ENCODE measurements at regions not wholly inside any gene's neighbourhood (a gene's known extent, or its start where the extent isn't known, plus 50 kb on each side); places are given as distances from the start of the nearest gene placed in this dataset.

- H3K27me3 Mint-ChIP-seq (ENCODE audit: low read depth) = no peaks in the 10 kb centered on the region
- H3K36me3 Mint-ChIP-seq (ENCODE audit: low read depth) = no peaks in the 10 kb centered on the region
- H3K4me1 Mint-ChIP-seq (ENCODE audit: low read depth) = no peaks in the 10 kb centered on the region
- intact Hi-C loops (cut with micrococcal nuclease) = no loop called here
- DNase-seq (ENCODE audit: low spot score) = no peak
- H3K27ac Mint-ChIP-seq = no peak overlapping the region
- H3K4me3 Mint-ChIP-seq (ENCODE audit: low read depth) = no peak overlapping the region
- H3K9me3 Mint-ChIP-seq = peaks cover 40% of the 10 kb centered on the region
These were observed 437.3 kb upstream of the SOX11 start for GRCh38 chr2:5254791-5255332.

- Mint-ChIP-seq H3K36me3 (ENCODE audit: low read depth) (no peaks in the 10 kb centered on the region), H3K27ac (no peak overlapping the region), H3K27me3 (ENCODE audit: low read depth) (no peaks in the 10 kb centered on the region), H3K9me3 (peaks cover 45% of the 10 kb centered on the region), H3K4me3 (ENCODE audit: low read depth) (no peak overlapping the region), H3K4me1 (ENCODE audit: low read depth) (no peaks in the 10 kb centered on the region)
- DNase-seq (ENCODE audit: low spot score) = no peak
- intact Hi-C loops (cut with micrococcal nuclease) = no loop called here
These were observed 428.9 kb upstream of the SOX11 start for GRCh38 chr2:5263291-5263690.

GRCh38 chr2:5264361-5264760, 427.8 kb upstream of the SOX11 start:
- Mint-ChIP-seq H3K27ac (no peak overlapping the region), H3K27me3 (ENCODE audit: low read depth) (no peaks in the 10 kb centered on the region), H3K4me1 (ENCODE audit: low read depth) (no peaks in the 10 kb centered on the region), H3K36me3 (ENCODE audit: low read depth) (no peaks in the 10 kb centered on the region), H3K4me3 (ENCODE audit: low read depth) (no peak overlapping the region), H3K9me3 (peaks cover 34% of the 10 kb centered on the region)
- intact Hi-C loops (cut with micrococcal nuclease) = no loop called here
- no peak for DNase-seq (ENCODE audit: low spot score)

- H3K4me1 Mint-ChIP-seq (ENCODE audit: low read depth) = no peaks in the 10 kb centered on the region
- DNase-seq (ENCODE audit: low spot score) = no peak
- H3K9me3 Mint-ChIP-seq = peaks cover 4% of the 10 kb centered on the region
- H3K27me3 Mint-ChIP-seq (ENCODE audit: low read depth) = no peaks in the 10 kb centered on the region
- H3K4me3 Mint-ChIP-seq (ENCODE audit: low read depth) = no peak overlapping the region
- intact Hi-C loops (cut with micrococcal nuclease) = no loop called here
- H3K36me3 Mint-ChIP-seq (ENCODE audit: low read depth) = no peaks in the 10 kb centered on the region
- H3K27ac Mint-ChIP-seq = no peak overlapping the region
These were observed 407.1 kb upstream of the SOX11 start for GRCh38 chr2:5285061-5285460.

- Mint-ChIP-seq H3K27ac (no peak overlapping the region), H3K36me3 (ENCODE audit: low read depth) (no peaks in the 10 kb centered on the region)
- intact Hi-C loops (cut with micrococcal nuclease) = no loop called here
These were observed 406.1 kb upstream of the SOX11 start for GRCh38 chr2:5285872-5286769.

GRCh38 chr2:5287558-5288334, 404.4 kb upstream of the SOX11 start:
- no peaks in the 10 kb centered on the region for H3K27me3 Mint-ChIP-seq (ENCODE audit: low read depth)
- no peak for DNase-seq (ENCODE audit: low spot score)
- no peaks in the 10 kb centered on the region for H3K9me3 Mint-ChIP-seq

More at GRCh38 chr2:5285872-5286769, 406.1 kb upstream of the SOX11 start:
- no peaks in the 10 kb centered on the region for H3K27me3 Mint-ChIP-seq (ENCODE audit: low read depth)
- no peak overlapping the region for H3K4me3 Mint-ChIP-seq (ENCODE audit: low read depth)
- DNase-seq (ENCODE audit: low spot score) = no peak
- H3K9me3 Mint-ChIP-seq = peaks cover 4% of the 10 kb centered on the region
- no peaks in the 10 kb centered on the region for H3K4me1 Mint-ChIP-seq (ENCODE audit: low read depth)

GRCh38 chr2:5290900-5291546, 401.2 kb upstream of the SOX11 start:
- intact Hi-C loops (cut with micrococcal nuclease) = no loop called here
- no peaks in the 10 kb centered on the region for H3K36me3 Mint-ChIP-seq (ENCODE audit: low read depth)
- H3K4me1 Mint-ChIP-seq (ENCODE audit: low read depth) = no peaks in the 10 kb centered on the region

More at GRCh38 chr2:5287558-5288334, 404.4 kb upstream of the SOX11 start:
- Mint-ChIP-seq H3K27ac (no peak overlapping the region), H3K36me3 (ENCODE audit: low read depth) (no peaks in the 10 kb centered on the region), H3K4me1 (ENCODE audit: low read depth) (no peaks in the 10 kb centered on the region), H3K4me3 (ENCODE audit: low read depth) (no peak overlapping the region)
- intact Hi-C loops (cut with micrococcal nuclease) = no loop called here

GRCh38 chr2:5304640-5305039, 387.5 kb upstream of the SOX11 start:
- Mint-ChIP-seq H3K36me3 (ENCODE audit: low read depth) (no peaks in the 10 kb centered on the region), H3K4me3 (ENCODE audit: low read depth) (no peak overlapping the region), H3K27ac (no peak overlapping the region), H3K27me3 (ENCODE audit: low read depth) (no peaks in the 10 kb centered on the region), H3K9me3 (peaks cover 23% of the 10 kb centered on the region), H3K4me1 (ENCODE audit: low read depth) (no peaks in the 10 kb centered on the region)
- no peak for DNase-seq (ENCODE audit: low spot score)
- intact Hi-C loops (cut with micrococcal nuclease) = no loop called here

More at GRCh38 chr2:5290900-5291546, 401.2 kb upstream of the SOX11 start:
- no peak for DNase-seq (ENCODE audit: low spot score)
- Mint-ChIP-seq H3K9me3 (no peaks in the 10 kb centered on the region), H3K4me3 (ENCODE audit: low read depth) (no peak overlapping the region), H3K27me3 (ENCODE audit: low read depth) (no peaks in the 10 kb centered on the region), H3K27ac (no peak overlapping the region)

- intact Hi-C loops (cut with micrococcal nuclease) = no loop called here
- Mint-ChIP-seq H3K4me1 (ENCODE audit: low read depth) (no peaks in the 10 kb centered on the region), H3K27ac (no peak overlapping the region), H3K4me3 (ENCODE audit: low read depth) (no peak overlapping the region), H3K36me3 (ENCODE audit: low read depth) (no peaks in the 10 kb centered on the region), H3K9me3 (peaks cover 9% of the 10 kb centered on the region), H3K27me3 (ENCODE audit: low read depth) (no peaks in the 10 kb centered on the region)
- DNase-seq (ENCODE audit: low spot score) = no peak
These were observed 377.1 kb upstream of the SOX11 start for GRCh38 chr2:5315041-5315440.

- H3K4me1 Mint-ChIP-seq (ENCODE audit: low read depth) = no peaks in the 10 kb centered on the region
- H3K27me3 Mint-ChIP-seq (ENCODE audit: low read depth) = no peaks in the 10 kb centered on the region
- no peaks in the 10 kb centered on the region for H3K36me3 Mint-ChIP-seq (ENCODE audit: low read depth)
- intact Hi-C loops (cut with micrococcal nuclease) = no loop called here
- peaks cover 9% of the 10 kb centered on the region for H3K9me3 Mint-ChIP-seq
- DNase-seq (ENCODE audit: low spot score) = no peak
- no peak overlapping the region for H3K27ac Mint-ChIP-seq
- H3K4me3 Mint-ChIP-seq (ENCODE audit: low read depth) = no peak overlapping the region
These were observed 376.7 kb upstream of the SOX11 start for GRCh38 chr2:5315512-5315911.

- Mint-ChIP-seq H3K9me3 (peaks cover 9% of the 10 kb centered on the region), H3K4me1 (ENCODE audit: low read depth) (no peaks in the 10 kb centered on the region), H3K4me3 (ENCODE audit: low read depth) (no peak overlapping the region), H3K27ac (no peak overlapping the region), H3K36me3 (ENCODE audit: low read depth) (no peaks in the 10 kb centered on the region), H3K27me3 (ENCODE audit: low read depth) (no peaks in the 10 kb centered on the region)
- intact Hi-C loops (cut with micrococcal nuclease) = no loop called here
- no peak for DNase-seq (ENCODE audit: low spot score)
These were observed 376.1 kb upstream of the SOX11 start for GRCh38 chr2:5316001-5316490.

- H3K36me3 Mint-ChIP-seq (ENCODE audit: low read depth) = no peaks in the 10 kb centered on the region
- intact Hi-C loops (cut with micrococcal nuclease) = no loop called here
These were observed 372.7 kb upstream of the SOX11 start for GRCh38 chr2:5319493-5319892.

More at GRCh38 chr2:5319493-5319892, 372.7 kb upstream of the SOX11 start:
- Mint-ChIP-seq H3K4me1 (ENCODE audit: low read depth) (no peaks in the 10 kb centered on the region), H3K4me3 (ENCODE audit: low read depth) (no peak overlapping the region), H3K9me3 (peaks cover 4% of the 10 kb centered on the region), H3K27me3 (ENCODE audit: low read depth) (no peaks in the 10 kb centered on the region), H3K27ac (no peak overlapping the region)
- no peak for DNase-seq (ENCODE audit: low spot score)

Data from activated T-helper 2 cell treated with anti-CD3 and anti-CD28 coated beads, Interferon-gamma antibody, Interleukin-2, Interleukin-4, amounts not matched to agents 10 μg/mL and 5 μg/mL and 100 μg/mL, durations not matched to agents 14 hours and 24 hours and 36 hours (primary cell).